ENCODE measurements at regions not wholly inside any gene's neighbourhood (a gene's known extent, or its start where the extent isn't known, plus 50 kb on each side); places are given as distances from the start of the nearest gene placed in this dataset.

DNA sequence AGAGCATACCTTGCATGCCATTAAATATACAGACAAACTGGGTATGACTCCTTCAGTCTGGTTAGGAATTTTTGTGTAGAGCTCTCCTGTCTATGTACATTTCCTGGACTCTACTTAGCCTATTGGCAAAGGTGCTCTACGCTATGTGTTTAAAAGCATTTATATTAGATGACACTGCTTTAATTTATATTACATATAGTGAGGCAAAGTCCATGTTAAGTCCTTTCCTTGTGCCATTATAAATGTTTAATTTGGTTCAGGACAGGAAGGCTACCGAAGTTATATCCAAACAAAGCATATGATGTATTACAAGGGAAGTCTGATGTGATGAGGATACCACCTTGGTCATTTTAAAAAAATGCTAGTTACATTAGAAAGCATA, 117.4 kb upstream of the RAB27B start:
- DNase-seq (ENCODE audit: low spot score), result no peak
- Histone ChIP-seq H3K79me2 (no peaks in the 10 kb centered on the region), H3K4me3 (no peak overlapping the region), H3K36me3 (replicated peaks; ENCODE audit: insufficient read depth, low read depth) (no peaks in the 10 kb centered on the region), H2AFZ (no peak overlapping the region), H3K27ac (no peak overlapping the region), H3K9me3 (ENCODE audit: low read depth) (no peaks in the 10 kb centered on the region), H4K20me1 (ENCODE audit: insufficient read depth, poor library complexity, severe bottlenecking) (no peaks in the 10 kb centered on the region), H3K9me2 (replicated peaks; ENCODE audit: insufficient read depth) (no peaks in the 10 kb centered on the region), H3K4me1 (ENCODE audit: insufficient read depth) (no peaks in the 10 kb centered on the region), H3K4me2 (no peak overlapping the region), H3K27me3 (no peaks in the 10 kb centered on the region)
- TF ChIP-seq, protein P1, sequence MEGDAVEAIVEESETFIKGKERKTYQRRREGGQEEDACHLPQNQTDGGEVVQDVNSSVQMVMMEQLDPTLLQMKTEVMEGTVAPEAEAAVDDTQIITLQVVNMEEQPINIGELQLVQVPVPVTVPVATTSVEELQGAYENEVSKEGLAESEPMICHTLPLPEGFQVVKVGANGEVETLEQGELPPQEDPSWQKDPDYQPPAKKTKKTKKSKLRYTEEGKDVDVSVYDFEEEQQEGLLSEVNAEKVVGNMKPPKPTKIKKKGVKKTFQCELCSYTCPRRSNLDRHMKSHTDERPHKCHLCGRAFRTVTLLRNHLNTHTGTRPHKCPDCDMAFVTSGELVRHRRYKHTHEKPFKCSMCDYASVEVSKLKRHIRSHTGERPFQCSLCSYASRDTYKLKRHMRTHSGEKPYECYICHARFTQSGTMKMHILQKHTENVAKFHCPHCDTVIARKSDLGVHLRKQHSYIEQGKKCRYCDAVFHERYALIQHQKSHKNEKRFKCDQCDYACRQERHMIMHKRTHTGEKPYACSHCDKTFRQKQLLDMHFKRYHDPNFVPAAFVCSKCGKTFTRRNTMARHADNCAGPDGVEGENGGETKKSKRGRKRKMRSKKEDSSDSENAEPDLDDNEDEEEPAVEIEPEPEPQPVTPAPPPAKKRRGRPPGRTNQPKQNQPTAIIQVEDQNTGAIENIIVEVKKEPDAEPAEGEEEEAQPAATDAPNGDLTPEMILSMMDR (IDR thresholded peaks at IDR 0.05; ENCODE audit: poor library complexity), result no peak
- WGBS (ENCODE audit: low lambda C conversion rate, missing lambda C conversion rate), result 99% methylated on average over 2 of the region's 2 CpGs

DNA sequence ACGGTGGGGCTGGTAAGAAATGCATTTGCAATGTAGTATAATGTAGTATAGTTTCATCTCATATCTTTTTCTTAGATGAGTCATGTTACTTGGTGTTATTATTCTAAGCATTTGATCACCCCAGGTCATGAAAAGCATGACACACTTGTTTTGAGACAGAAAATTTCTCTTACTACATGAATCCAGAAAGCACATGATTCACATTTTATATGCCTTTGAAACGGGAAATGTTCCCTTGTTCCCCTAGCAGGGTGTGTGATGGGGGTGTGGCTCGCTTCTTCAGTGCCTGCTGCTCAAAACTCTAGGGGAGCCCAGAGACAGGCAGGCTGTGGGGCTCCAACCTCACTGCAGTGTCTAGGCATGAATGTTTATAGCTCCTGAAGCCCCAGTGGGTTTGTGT, 116.0 kb upstream of the RAB27B start:
- H2AFZ ChIP-seq, result no peak overlapping the region
- H3K4me1 ChIP-seq (ENCODE audit: insufficient read depth), result no peaks in the 10 kb centered on the region
- H3K36me3 ChIP-seq (replicated peaks; ENCODE audit: insufficient read depth, low read depth), result no peaks in the 10 kb centered on the region
- no peak for DNase-seq (ENCODE audit: low spot score)
- no peaks in the 10 kb centered on the region for H3K27me3 ChIP-seq
- no peak overlapping the region for H3K4me3 ChIP-seq
- 65% methylated on average over 3 of the region's 3 CpGs for WGBS (ENCODE audit: low lambda C conversion rate, missing lambda C conversion rate)
- H3K9me3 ChIP-seq (ENCODE audit: low read depth), result no peaks in the 10 kb centered on the region
- no peaks in the 10 kb centered on the region for H3K79me2 ChIP-seq
- H3K9me2 ChIP-seq (replicated peaks; ENCODE audit: insufficient read depth), result no peaks in the 10 kb centered on the region
- H4K20me1 ChIP-seq (ENCODE audit: insufficient read depth, poor library complexity, severe bottlenecking), result no peaks in the 10 kb centered on the region
- TF ChIP-seq EZH2 (IDR thresholded peaks at IDR 0.05; ENCODE audit: borderline replicate concordance) (no peak), EZH2phosphoT487 (IDR thresholded peaks at IDR 0.05; ENCODE audit: low read depth, severe bottlenecking, unreplicated experiment) (no peak)
- TF ChIP-seq, protein P1 (IDR thresholded peaks at IDR 0.05; ENCODE audit: poor library complexity), result no peak
- H3K4me2 ChIP-seq, result no peak overlapping the region
- no peak overlapping the region for H3K27ac ChIP-seq

DNA sequence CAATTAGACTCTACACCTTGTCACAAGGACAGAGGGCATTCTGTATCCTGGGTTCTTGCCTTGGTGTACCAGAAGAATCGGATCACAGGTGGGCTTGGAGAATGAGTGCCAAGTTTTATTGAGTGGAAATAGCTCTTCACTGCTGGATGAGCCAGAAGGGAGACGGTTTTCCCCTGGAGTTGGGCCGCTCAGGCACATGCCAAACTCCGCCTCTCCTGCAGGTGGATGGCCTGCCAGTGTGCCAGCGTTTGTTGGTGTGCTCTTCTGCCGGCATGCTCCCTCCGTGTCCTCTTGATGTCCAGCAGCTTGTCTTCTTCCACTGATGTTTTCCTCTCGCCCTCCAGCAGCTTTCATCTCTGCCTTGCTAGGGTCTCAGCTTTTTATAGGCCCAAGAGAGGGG, 115.5 kb upstream of the RAB27B start:
- no peaks in the 10 kb centered on the region for H3K9me3 ChIP-seq (ENCODE audit: low read depth)
- TF ChIP-seq EZH2phosphoT487 (IDR thresholded peaks at IDR 0.05; ENCODE audit: low read depth, severe bottlenecking, unreplicated experiment) (no peak), EZH2 (IDR thresholded peaks at IDR 0.05; ENCODE audit: borderline replicate concordance) (no peak)
- TF ChIP-seq, protein P1 (IDR thresholded peaks at IDR 0.05; ENCODE audit: poor library complexity), result no peak
- peaks cover 3% of the 10 kb centered on the region for H3K4me1 ChIP-seq (ENCODE audit: insufficient read depth)
- H3K4me3 ChIP-seq, result no peak overlapping the region
- H3K36me3 ChIP-seq (replicated peaks; ENCODE audit: insufficient read depth, low read depth), result no peaks in the 10 kb centered on the region
- no peak overlapping the region for H3K27ac ChIP-seq
- H3K9me2 ChIP-seq (replicated peaks; ENCODE audit: insufficient read depth), result no peaks in the 10 kb centered on the region
- no peaks in the 10 kb centered on the region for H3K27me3 ChIP-seq
- 77% methylated on average over 8 of the region's 8 CpGs for WGBS (ENCODE audit: low lambda C conversion rate, missing lambda C conversion rate)
- H2AFZ ChIP-seq, result no peak overlapping the region
- no peaks in the 10 kb centered on the region for H4K20me1 ChIP-seq (ENCODE audit: insufficient read depth, poor library complexity, severe bottlenecking)
- H3K4me2 ChIP-seq, result no peak overlapping the region
- H3K79me2 ChIP-seq, result no peaks in the 10 kb centered on the region
- no peak for DNase-seq (ENCODE audit: low spot score)

DNA sequence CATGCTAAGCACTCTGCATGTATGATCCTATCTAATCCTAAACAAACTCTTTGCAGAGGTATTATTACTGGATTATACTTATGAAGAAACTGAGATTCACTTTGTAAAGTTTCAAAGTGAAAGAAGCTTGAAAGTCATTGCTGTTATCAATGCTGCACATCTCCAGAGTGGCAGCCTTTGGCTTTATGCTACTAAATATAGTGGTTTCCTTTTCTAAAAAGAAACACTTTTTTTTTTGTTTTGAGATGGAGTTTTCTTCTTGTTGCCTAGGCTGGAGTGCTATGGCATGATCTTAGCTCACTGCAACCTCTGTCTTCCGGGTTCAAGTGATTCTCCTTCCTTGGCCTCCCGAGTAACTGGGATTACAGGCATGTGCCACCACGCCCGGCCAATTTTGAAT, 114.9 kb upstream of the RAB27B start:
- TF ChIP-seq, protein P1 (IDR thresholded peaks at IDR 0.05; ENCODE audit: poor library complexity), result no peak
- no peak for TF ChIP-seq EZH2 (IDR thresholded peaks at IDR 0.05; ENCODE audit: borderline replicate concordance)
- TF ChIP-seq EZH2phosphoT487 (IDR thresholded peaks at IDR 0.05; ENCODE audit: low read depth, severe bottlenecking, unreplicated experiment), result no peak
- H3K79me2 ChIP-seq, result no peaks in the 10 kb centered on the region
- no peak overlapping the region for H3K27ac ChIP-seq
- no peaks in the 10 kb centered on the region for H3K36me3 ChIP-seq (replicated peaks; ENCODE audit: insufficient read depth, low read depth)
- peaks cover 3% of the 10 kb centered on the region for H3K4me1 ChIP-seq (ENCODE audit: insufficient read depth)
- 93% methylated on average over 4 of the region's 4 CpGs for WGBS (ENCODE audit: low lambda C conversion rate, missing lambda C conversion rate)
- DNase-seq (ENCODE audit: low spot score), result no peak
- H3K4me2 ChIP-seq, result no peak overlapping the region
- H2AFZ ChIP-seq, result no peak overlapping the region
- H3K27me3 ChIP-seq, result no peaks in the 10 kb centered on the region
- H4K20me1 ChIP-seq (ENCODE audit: insufficient read depth, poor library complexity, severe bottlenecking), result no peaks in the 10 kb centered on the region
- no peaks in the 10 kb centered on the region for H3K9me2 ChIP-seq (replicated peaks; ENCODE audit: insufficient read depth)
- no peaks in the 10 kb centered on the region for H3K9me3 ChIP-seq (ENCODE audit: low read depth)
- no peak overlapping the region for H3K4me3 ChIP-seq

All from hepatocyte (in vitro differentiated cells).